ENCODE measurements at regions not wholly inside any gene's neighbourhood (a gene's known extent, or its start where the extent isn't known, plus 50 kb on each side); places are given as distances from the start of the nearest gene placed in this dataset.

- no peaks in the 10 kb centered on the region for H3K9me1 ChIP-seq (ENCODE audit: control insufficient read depth, extremely low read depth, insufficient read depth, low read length)
- no peak overlapping the region for H2AFZ ChIP-seq (ENCODE audit: control insufficient read depth, low read length)
- H3K27me3 ChIP-seq (ENCODE audit: control insufficient read depth, extremely low read depth, insufficient read depth, low read length), result no peaks in the 10 kb centered on the region
- no peak overlapping the region for H3K27ac ChIP-seq (ENCODE audit: control insufficient read depth, insufficient read depth, low read length)
- dilution Hi-C loops (cut with MboI; ENCODE audit: extremely low pct_ligation_motif_present, low sequenced_read_pairs), result no loop called here
- no peaks in the 10 kb centered on the region for H3K4me1 ChIP-seq (ENCODE audit: control insufficient read depth, extremely low read depth, insufficient read depth, low read length)
- H3K4me3 ChIP-seq (ENCODE audit: control insufficient read depth in 2 of 3, extremely low read depth in 1 of 3, insufficient read depth in 2 of 3, low read depth in 1 of 3, low read length in 3 of 3), result no peak overlapping the region
- H3K4me2 ChIP-seq (ENCODE audit: control insufficient read depth, extremely low read depth, insufficient read depth, low read depth, low read length), result no peak overlapping the region
- TF ChIP-seq EZH2 (IDR thresholded peaks at IDR 0.05; ENCODE audit: low read length), result no peak
- no peak for TF ChIP-seq CTCF (optimal IDR thresholded peaks at IDR 0.05 in 1 of 3, IDR thresholded peaks at IDR 0.05 in 1 of 3, conservative IDR thresholded peaks at IDR 0.05 in 1 of 3; ENCODE audit: extremely low read depth in 1 of 3, insufficient read depth in 2 of 3, low read length in 3 of 3)
- H3K79me2 ChIP-seq (ENCODE audit: control insufficient read depth, insufficient read depth, low read length), result no peaks in the 10 kb centered on the region
- H3K9ac ChIP-seq (ENCODE audit: control insufficient read depth, extremely low read depth, insufficient read depth, low read length), result no peak overlapping the region
- no peaks in the 10 kb centered on the region for H3K9me3 ChIP-seq (ENCODE audit: control insufficient read depth, low read depth, low read length)
- DNase-seq (ENCODE audit: low read depth, low spot score), result no peak
- FAIRE-seq, result no peak
- H3K36me3 ChIP-seq (ENCODE audit: control insufficient read depth in 2 of 2, extremely low read depth in 1 of 2, insufficient read depth in 2 of 2, low read length in 2 of 2), result no peaks in the 10 kb centered on the region
- no peaks in the 10 kb centered on the region for H4K20me1 ChIP-seq (ENCODE audit: control insufficient read depth, extremely low read depth, insufficient read depth, low read length)
These were observed 699.8 kb upstream of the KIF2B start for GRCh38 chr17:53122966-53123365.

DNA sequence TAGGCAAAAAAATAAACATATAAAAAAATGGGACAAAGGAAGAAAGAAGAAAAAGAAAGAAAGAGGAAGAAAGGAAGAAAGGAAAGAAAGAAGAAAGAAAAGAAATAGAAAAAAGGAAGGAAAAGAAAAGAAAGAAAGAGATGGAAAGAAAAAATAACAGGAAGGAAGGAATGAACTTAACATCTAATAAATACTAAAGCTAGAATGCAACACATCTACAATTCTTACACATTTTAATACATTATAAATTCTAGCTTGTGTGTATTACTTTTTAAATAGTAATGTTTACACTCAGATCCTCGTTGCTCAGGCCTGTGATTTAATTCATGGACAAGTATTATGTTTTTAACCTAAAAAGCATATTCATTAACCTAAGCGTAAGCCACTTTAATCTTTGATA, 703.0 kb upstream of the KIF2B start:
- no peak overlapping the region for H3K4me3 ChIP-seq (ENCODE audit: control insufficient read depth in 2 of 3, extremely low read depth in 1 of 3, insufficient read depth in 2 of 3, low read depth in 1 of 3, low read length in 3 of 3)
- no peaks in the 10 kb centered on the region for H3K79me2 ChIP-seq (ENCODE audit: control insufficient read depth, insufficient read depth, low read length)
- H3K9me3 ChIP-seq (ENCODE audit: control insufficient read depth, low read depth, low read length), result peaks cover 2% of the 10 kb centered on the region
- H3K4me2 ChIP-seq (ENCODE audit: control insufficient read depth, extremely low read depth, insufficient read depth, low read depth, low read length), result no peak overlapping the region
- no peak for DNase-seq (ENCODE audit: low read depth, low spot score)
- no peaks in the 10 kb centered on the region for H3K36me3 ChIP-seq (ENCODE audit: control insufficient read depth in 2 of 2, extremely low read depth in 1 of 2, insufficient read depth in 2 of 2, low read length in 2 of 2)
- H3K27me3 ChIP-seq (ENCODE audit: control insufficient read depth, extremely low read depth, insufficient read depth, low read length), result no peaks in the 10 kb centered on the region
- no peak overlapping the region for H2AFZ ChIP-seq (ENCODE audit: control insufficient read depth, low read length)
- no peaks in the 10 kb centered on the region for H4K20me1 ChIP-seq (ENCODE audit: control insufficient read depth, extremely low read depth, insufficient read depth, low read length)
- H3K9ac ChIP-seq (ENCODE audit: control insufficient read depth, extremely low read depth, insufficient read depth, low read length), result no peak overlapping the region
- no peaks in the 10 kb centered on the region for H3K9me1 ChIP-seq (ENCODE audit: control insufficient read depth, extremely low read depth, insufficient read depth, low read length)
- H3K27ac ChIP-seq (ENCODE audit: control insufficient read depth, insufficient read depth, low read length), result no peak overlapping the region
- no peak for FAIRE-seq
- no peaks in the 10 kb centered on the region for H3K4me1 ChIP-seq (ENCODE audit: control insufficient read depth, extremely low read depth, insufficient read depth, low read length)
- dilution Hi-C loops (cut with MboI; ENCODE audit: extremely low pct_ligation_motif_present, low sequenced_read_pairs), result no loop called here
- TF ChIP-seq CTCF (optimal IDR thresholded peaks at IDR 0.05 in 1 of 3, IDR thresholded peaks at IDR 0.05 in 1 of 3, conservative IDR thresholded peaks at IDR 0.05 in 1 of 3; ENCODE audit: extremely low read depth in 1 of 3, insufficient read depth in 2 of 3, low read length in 3 of 3), result no peak
- TF ChIP-seq EZH2 (IDR thresholded peaks at IDR 0.05; ENCODE audit: low read length), result no peak
